HG03108 (cell line): ENCODE measurements at regions not wholly inside any gene's neighbourhood (a gene's known extent, or its start where the extent isn't known, plus 50 kb on each side); places are given as distances from the start of the nearest gene placed in this dataset.
A peak's percentile ranks its signal among the peaks of the same experiment; 100 is the strongest.
"Not testable (repeated sequence)": the region's sequence is repeated elsewhere in the genome, so short reads cannot be mapped to it uniquely, and the experiment has no call there.

ENCODE experiments used
- ATAC-seq: cut with Tn5 transposase; IDR thresholded peaks from one replicate; pipeline ENCODE4 v1.9.1; 2021; ENCODE audit warnings: moderate library complexity; ENCODE audit not compliant: unreplicated experiment

GRCh38 chr4:171538601-171539100, 274.6 kb upstream of the GALNTL6 start:
- no peak for ATAC-seq

DNA sequence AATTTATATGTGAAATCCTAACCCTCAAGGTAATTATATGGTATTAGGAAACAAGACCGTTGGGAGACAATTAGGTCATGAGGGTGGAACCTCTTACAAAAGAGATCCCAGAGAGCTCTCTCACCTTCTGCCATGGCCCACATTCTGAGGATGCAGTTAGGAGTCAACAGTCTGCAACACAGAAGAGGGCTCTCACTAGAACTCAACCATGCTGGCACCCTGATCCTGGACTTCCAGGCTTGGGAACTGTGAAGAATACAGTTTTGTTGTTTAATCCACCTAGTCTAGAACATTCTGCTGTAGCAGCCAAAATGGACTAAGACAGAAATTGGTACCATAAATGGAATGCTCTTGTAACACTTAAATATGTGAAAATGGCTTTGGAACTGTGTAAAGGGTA, 278.8 kb upstream of the GALNTL6 start:
- ATAC-seq, result no peak

- ATAC-seq, result no peak
These were observed 280.2 kb upstream of the GALNTL6 start for GRCh38 chr4:171532968-171533367.

DNA sequence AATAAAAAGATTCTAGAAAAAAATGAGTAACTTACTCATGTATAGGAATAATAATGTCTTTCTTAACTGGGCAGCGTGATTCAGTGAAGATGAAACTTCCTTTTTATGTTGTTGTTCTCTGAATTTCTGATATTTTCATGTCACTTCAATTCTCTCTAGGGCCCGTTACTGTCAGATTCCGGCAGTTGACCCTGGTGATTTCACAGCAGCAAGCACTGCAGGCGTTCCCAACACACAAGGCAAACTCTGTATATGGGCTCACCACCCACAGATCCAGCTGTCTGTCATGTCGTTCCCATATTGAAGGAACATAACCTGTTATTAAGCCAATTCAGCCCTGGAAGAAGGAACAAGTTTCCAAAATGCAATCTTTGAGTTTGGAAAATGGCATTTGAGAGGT, 288.3 kb upstream of the GALNTL6 start:
- ATAC-seq, result no peak

- no peak for ATAC-seq
These were observed 291.5 kb upstream of the GALNTL6 start for GRCh38 chr4:171521726-171522125.

DNA sequence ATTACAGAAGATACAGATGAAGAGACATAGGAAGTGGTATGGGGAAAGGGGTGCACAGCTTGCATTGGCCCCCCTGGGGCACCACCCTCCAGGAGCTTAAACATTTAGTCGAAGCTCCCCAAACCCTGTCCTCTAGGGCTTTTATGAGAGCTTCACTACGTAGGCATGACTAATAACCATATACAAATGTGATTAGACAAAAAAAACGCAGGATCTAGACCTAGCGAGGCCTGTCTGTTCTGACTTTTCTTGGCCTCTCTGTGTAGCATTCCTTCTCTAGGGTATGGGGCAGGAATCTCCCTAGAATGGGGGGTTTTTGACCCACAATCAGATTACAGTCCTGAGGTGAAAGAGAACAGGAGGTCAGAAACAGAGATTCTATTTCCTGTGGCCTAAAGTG, 293.7 kb upstream of the GALNTL6 start:
- no peak for ATAC-seq

DNA sequence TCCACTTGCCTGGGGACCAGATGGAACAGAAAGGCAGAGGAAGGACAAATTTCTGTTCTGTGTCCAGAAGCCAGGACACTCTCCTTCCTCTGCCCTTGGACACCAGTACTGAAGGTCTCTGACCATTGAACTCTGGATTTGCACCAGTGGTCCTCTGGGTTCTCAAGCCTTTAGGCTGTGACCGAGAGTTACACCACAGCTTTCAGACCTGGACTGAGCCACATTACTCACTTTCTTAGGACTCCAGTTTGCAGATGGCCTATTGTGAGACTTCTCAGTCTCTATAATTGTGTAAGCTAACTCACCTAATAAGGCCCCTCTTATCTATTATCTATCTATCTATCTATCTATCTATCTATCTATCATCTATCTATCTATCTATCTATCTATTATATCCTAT, 295.3 kb upstream of the GALNTL6 start:
- no peak for ATAC-seq

GRCh38 chr4:171516694-171517093, 296.5 kb upstream of the GALNTL6 start:
- no peak for ATAC-seq

GRCh38 chr4:171484681-171485080, 328.5 kb upstream of the GALNTL6 start:
- ATAC-seq, result no peak

GRCh38 chr4:171478181-171478580, 335.0 kb upstream of the GALNTL6 start:
- no peak for ATAC-seq

- not testable (repeated sequence) for ATAC-seq
These were observed 338.1 kb upstream of the GALNTL6 start for GRCh38 chr4:171475111-171475510.

DNA sequence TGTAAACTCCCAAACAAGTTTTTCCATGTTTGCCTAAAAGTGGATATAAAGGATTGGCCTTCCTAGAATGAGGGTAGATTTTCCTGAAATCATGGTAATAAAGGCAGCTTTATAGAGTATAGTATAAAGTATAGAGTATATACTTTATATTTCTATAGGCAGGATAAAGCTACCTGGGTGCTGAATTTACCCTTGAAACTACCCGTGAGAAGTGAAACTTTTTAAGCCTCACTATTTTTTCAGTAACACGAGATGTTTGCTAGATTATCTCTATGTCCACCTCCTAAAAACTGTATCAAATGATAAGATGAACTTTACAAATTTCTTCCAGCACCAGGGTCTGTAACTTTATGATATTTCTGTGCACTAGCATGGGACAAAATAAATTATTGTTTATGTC, 340.0 kb upstream of the GALNTL6 start:
- no peak for ATAC-seq

DNA sequence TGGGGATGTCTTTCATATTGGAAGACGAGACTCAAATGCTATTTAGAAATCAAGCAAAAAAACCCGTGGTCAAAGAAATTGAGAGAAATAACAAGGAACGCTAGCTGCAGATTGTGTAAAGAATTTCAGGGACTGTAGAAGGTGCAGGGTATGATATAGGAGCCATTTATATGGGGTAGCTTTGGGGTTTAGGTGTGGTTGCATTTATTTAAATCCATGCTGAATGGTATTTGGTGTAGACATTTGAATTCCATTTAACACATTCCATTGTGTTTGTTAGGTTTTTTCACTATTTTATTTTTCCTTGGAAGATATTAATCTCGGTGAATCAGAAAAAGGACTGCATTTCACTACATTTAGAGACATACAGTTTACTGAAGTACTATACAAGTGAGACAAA, 341.0 kb upstream of the GALNTL6 start:
- no peak for ATAC-seq

GRCh38 chr4:171464499-171464898, 348.7 kb upstream of the GALNTL6 start:
- ATAC-seq, result no peak

GRCh38 chr4:171461191-171461590, 352.0 kb upstream of the GALNTL6 start:
- ATAC-seq, result no peak

DNA sequence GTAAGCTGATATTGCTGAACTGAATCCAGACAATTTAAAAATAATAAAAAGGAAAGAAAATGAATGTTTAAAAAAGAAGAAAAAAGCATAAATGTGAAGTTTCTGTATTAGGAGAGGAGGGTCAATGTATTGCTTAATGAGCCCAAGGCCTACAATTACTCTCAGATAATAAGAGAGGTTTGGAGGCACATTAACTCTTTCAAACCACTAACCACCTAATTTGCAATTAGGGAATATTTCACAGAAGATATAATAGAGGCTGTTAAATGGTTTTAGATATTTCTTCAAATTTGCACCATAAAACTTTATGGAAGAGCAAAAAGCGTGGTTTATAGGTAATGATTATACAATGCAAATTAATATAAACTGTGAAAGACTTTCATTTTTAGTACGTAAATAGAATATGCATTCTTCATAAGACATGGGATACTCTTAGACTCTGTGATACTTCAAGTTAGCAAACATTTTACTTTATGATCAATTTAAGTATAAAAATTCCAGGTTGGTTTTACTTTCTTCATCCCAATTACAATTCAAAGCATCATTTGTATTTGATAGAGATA, 364.2 kb upstream of the GALNTL6 start:
- no peak for ATAC-seq

GRCh38 chr4:171448358-171448757, 364.8 kb upstream of the GALNTL6 start:
- no peak for ATAC-seq

GRCh38 chr4:171441300-171441941, 371.8 kb upstream of the GALNTL6 start:
- no peak for ATAC-seq

- ATAC-seq, result no peak
These were observed 379.5 kb upstream of the GALNTL6 start for GRCh38 chr4:171433674-171434073.

GRCh38 chr4:171432536-171432935, 380.7 kb upstream of the GALNTL6 start:
- no peak for ATAC-seq

DNA sequence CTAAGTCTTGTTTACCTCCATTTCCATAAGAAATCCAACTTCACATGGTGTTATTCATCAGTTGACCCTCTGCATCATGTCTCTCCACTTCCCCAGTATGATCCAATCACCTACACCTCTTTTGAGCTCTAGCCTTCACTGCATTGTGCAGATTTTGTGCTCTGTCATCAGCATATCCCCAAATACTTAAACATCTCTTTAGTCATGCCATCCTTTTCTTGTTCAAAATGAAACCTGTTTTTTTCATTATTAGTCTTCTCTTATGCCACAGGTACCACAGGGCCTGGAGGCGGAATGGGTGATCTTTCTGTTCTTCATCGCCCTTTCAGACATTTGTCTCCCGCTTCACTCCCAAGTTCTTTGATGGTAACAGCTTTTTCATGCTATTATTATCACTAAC, 382.7 kb upstream of the GALNTL6 start:
- ATAC-seq, result peak; percentile 67

DNA sequence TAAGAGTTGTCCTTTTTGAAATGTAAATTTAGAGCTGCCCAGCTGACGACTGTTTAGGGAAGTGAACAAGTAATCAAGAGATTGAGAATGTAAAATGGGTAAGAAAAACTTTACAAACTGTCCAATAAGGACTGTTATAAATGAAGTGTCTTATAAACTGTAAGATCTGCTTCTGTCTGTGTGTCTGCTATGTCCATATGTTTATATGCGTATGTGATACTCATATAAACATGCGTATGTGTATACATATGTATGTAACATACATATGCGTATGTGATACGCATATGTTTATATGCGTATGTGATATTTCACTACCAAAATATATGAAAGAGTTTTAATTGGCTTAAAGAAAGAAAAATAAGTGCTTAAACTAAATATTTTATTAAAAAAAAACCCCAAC, 416.0 kb upstream of the GALNTL6 start:
- ATAC-seq, result no peak

DNA sequence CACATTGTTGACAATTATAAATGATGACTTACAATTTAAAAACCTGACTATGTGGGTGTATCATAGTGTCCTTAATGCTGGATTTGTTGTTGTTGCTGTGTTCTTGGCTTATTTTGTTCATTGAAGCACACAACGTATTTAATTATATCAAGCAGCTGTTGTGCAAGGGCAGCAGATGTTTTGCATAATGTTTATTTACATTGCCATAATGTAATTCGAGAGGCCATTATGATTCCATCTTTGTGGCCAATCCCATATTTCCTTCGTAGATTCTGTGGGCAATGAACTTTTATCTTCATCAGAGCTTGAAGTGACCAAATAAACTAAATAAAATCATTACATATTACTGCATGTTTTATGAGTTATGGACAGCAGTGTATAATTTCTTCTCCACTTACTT, 422.6 kb upstream of the GALNTL6 start:
- ATAC-seq, result no peak
